GM12875 (cell line): ENCODE measurements at regions not wholly inside any gene's neighbourhood (a gene's known extent, or its start where the extent isn't known, plus 50 kb on each side); places are given as distances from the start of the nearest gene placed in this dataset.

Experiments
- H3K4me3 ChIP-seq: one replicate; pipeline ENCODE4 v1.5.1; 2011; ENCODE audit warnings: low read depth, low read length, control low read depth
- CTCF ChIP-seq: IDR thresholded peaks from 2 replicates; pipeline ENCODE4 v1.5.1; 2011; ENCODE audit warnings: low read depth, mild to moderate bottlenecking, control low read depth, inconsistent platforms, low read length, moderate library complexity, borderline replicate concordance; ENCODE audit not compliant: insufficient read depth

GRCh38 chr5:136703706-136704105 is 338.4 kb upstream of the TRPC7 start:
- TF ChIP-seq CTCF, result no peak

GRCh38 chr5:136703036-136703435 is 337.7 kb upstream of the TRPC7 start:
- no peak overlapping the region for H3K4me3 ChIP-seq
- TF ChIP-seq CTCF, result no peak

More at GRCh38 chr5:136703706-136704105, 338.4 kb upstream of the TRPC7 start:
- H3K4me3 ChIP-seq, result no peak overlapping the region

- H3K4me3 ChIP-seq, result no peak overlapping the region
- no peak for TF ChIP-seq CTCF
These were observed 335.8 kb upstream of the TRPC7 start for GRCh38 chr5:136701191-136701590.

- no peak overlapping the region for H3K4me3 ChIP-seq
- TF ChIP-seq CTCF, result no peak
These were observed 334.3 kb upstream of the TRPC7 start for GRCh38 chr5:136699651-136700050.

- no peak for TF ChIP-seq CTCF
- H3K4me3 ChIP-seq, result no peak overlapping the region
These were observed 333.6 kb upstream of the TRPC7 start for GRCh38 chr5:136698970-136699369.

- no peak for TF ChIP-seq CTCF
These were observed 328.9 kb upstream of the TRPC7 start for GRCh38 chr5:136694258-136694657.

GRCh38 chr5:136689552-136689951 is 324.2 kb upstream of the TRPC7 start:
- TF ChIP-seq CTCF, result no peak

More at GRCh38 chr5:136694258-136694657, 328.9 kb upstream of the TRPC7 start:
- no peak overlapping the region for H3K4me3 ChIP-seq

More at GRCh38 chr5:136689552-136689951, 324.2 kb upstream of the TRPC7 start:
- no peak overlapping the region for H3K4me3 ChIP-seq
